UCSD-AML1 (cell line): ENCODE measurements at regions not wholly inside any gene's neighbourhood (a gene's known extent, or its start where the extent isn't known, plus 50 kb on each side); places are given as distances from the start of the nearest gene placed in this dataset.

Source experiments
- DNase-seq: peaks from one replicate; lab custom pipeline; 2025; ENCODE audit not compliant: unreplicated experiment; lab: John Stamatoyannopoulos, UW

GRCh38 chr20:22781869-22782268 is 197.5 kb upstream of the FOXA2 start:
- DNase-seq, result no peak

- DNase-seq, result no peak
Observed at GRCh38 chr20:22789676-22790075, 205.3 kb upstream of the FOXA2 start.

GRCh38 chr20:22791396-22791795 is 207.0 kb upstream of the FOXA2 start:
- no peak for DNase-seq

DNA sequence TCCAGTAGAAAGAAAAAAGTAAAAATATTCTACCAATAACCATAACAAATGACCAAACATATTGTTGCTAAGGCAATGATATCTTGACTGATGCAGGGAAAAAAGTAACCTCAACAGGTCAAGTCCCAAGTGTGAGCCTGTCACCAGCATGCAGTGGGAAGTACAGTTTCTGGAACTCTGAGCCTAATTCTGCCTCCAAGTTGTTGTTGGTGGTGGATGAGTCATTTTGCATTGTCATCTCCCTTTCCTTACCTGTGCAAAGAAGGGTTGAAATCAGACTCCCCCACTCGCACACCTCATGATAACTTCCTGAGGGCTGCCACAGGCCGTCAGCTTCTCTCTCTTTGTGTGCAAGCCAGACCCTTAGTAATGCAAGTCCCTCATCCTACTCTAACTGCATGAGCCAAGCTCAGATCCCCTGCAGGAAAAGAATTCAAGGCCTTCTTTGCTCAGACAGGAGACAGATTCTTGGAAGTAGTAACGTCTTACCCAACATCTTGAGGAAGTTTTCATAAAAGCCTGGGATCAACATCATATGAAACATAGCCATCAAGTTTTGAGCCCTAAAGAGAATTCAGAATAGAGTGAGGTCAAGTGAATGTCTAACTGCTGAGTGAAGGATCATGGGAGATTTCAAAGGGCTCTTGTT is 207.6 kb upstream of the FOXA2 start:
- DNase-seq, result no peak

DNA sequence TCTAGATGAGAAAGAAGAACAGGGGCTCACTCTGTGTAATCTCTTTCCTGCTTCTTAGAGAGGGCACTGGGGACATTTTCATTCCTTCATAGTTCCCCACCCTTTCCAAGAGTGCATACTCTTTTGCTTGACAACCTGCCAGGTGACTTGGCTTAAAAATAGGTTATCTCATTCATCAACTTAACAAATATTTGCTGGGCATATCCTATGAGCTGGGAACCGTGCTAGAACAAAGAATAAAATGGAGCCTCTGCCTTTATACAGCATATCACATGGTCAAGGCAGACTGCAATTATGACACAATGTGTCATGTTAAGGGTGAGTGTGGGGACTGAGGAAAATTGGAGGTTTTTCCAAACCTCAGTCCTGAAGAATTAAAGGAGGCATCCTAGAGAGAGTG is 209.8 kb upstream of the FOXA2 start:
- no peak for DNase-seq

GRCh38 chr20:22795433-22795832 is 211.1 kb upstream of the FOXA2 start:
- DNase-seq, result no peak

DNA sequence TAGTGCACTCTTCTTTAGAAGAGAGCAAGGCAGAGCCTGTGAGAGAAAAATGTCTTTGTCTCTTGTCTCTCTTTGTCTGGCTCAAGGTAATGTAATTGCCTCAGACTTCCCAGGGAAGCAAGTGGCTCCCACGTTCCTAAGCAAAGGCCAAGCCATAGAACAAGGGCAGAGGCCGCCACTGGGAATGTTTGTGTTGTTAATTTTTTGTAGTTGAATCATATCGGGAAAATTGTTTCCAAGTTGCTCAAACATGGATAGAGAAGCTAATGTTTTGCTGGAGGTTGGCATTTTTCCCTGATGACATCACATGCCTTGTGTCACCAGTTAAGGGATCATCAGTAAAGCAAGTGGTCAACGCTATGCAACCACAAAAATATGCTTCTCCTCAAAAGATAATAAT is 211.5 kb upstream of the FOXA2 start:
- DNase-seq, result no peak

GRCh38 chr20:22796469-22797077 is 212.2 kb upstream of the FOXA2 start:
- no peak for DNase-seq

GRCh38 chr20:22797103-22797502 is 212.7 kb upstream of the FOXA2 start:
- no peak for DNase-seq

- no peak for DNase-seq
Observed at GRCh38 chr20:22799687-22800086, 215.3 kb upstream of the FOXA2 start.

DNA sequence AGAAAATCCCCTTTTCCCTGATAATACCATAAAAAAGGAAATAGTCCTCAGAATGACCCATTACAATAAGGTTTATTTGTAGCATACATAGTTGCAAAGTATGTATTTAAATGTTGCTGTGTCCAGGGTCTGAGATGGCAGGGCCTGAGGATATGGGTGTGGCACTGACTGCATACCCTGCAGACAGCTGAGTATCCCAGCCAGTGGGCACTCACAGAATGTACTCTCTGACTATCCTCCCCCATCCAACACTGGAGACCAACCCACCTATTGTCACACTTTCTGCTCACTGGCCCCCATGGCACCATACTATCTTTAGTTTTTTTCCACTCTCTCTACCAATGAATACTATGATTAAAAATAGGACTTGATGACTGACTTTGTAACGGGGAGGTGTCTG is 215.8 kb upstream of the FOXA2 start:
- DNase-seq, result no peak

GRCh38 chr20:22801528-22801927 is 217.2 kb upstream of the FOXA2 start:
- DNase-seq, result no peak

DNA sequence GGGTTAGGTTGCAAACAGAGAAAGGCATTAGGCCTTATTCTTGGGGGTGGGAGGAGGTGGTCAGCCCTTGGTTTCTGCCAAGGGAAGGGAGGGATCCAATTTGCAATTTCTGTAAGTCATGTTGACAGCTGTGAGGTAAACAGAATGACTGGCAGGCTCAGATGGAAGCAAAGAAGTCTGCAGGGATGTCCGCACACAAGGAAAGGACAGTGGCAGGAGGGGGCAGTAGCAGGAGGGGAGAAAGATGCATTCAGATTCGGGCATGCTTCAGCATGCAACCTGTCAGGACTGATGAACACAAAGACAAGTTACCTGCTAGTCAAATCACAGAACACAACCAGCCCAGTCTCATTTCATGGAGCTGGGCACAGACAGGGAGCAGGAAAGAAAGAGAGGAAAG is 217.9 kb upstream of the FOXA2 start:
- no peak for DNase-seq

DNA sequence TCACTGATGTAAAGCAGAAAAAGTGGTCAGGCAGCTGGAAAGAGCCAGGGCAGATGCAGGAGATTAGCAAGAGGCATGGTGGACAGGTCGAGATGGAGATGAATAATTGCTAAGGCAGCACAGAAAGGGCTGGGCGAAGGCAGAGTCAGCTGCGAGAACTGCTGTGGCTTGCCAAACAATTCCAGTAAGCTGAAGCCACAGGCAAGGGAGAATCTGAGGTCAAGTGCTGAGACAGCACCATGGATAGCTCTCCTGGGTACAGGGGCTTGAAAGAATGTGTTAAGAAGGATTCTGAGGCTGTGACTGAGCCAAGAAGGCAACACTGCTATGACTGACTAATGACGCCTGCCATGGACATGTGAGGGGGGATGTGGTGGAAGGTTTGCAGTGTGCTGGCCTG is 220.8 kb upstream of the FOXA2 start:
- no peak for DNase-seq

- DNase-seq, result no peak
Observed at GRCh38 chr20:22805996-22806395, 221.6 kb upstream of the FOXA2 start.

DNA sequence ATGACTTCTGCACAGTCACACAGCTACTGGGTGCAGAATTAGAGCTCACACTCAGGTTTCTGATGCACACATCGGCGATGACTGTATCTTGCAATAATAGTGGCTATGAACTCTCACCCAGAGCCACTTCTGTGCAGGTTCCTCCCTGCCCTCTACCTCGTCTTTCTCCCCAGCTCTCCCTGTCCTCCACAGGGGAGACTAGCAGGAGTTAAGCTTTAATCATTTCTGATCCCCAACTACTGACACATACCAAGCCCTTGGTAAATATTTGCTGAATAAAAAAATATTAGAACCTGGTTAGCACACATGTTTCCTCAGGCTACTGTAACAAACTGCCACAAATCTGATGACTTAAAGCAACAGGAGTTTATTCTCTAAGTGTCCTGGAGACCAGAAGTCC is 222.7 kb upstream of the FOXA2 start:
- no peak for DNase-seq

GRCh38 chr20:22807646-22808244 is 223.4 kb upstream of the FOXA2 start:
- DNase-seq, result no peak

DNA sequence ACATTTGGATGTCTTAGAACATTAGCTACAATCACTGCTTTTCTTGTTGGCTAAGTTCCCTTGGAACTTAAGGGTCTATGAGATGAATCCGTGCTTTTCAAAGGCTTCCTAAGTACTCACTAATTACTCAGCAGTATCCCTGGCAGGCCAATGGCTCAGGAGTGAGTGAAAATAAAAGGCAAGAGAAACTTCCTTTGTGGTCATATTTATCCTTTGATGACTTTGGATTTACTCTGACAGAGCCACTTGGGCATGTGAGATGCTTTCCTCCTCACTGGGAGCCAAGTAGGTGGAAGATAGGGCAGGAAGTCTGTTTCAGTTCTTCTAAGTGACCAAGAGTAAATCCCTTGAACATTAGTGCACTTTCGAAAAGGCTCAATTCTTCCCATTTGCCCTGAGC is 224.3 kb upstream of the FOXA2 start:
- DNase-seq, result no peak

DNA sequence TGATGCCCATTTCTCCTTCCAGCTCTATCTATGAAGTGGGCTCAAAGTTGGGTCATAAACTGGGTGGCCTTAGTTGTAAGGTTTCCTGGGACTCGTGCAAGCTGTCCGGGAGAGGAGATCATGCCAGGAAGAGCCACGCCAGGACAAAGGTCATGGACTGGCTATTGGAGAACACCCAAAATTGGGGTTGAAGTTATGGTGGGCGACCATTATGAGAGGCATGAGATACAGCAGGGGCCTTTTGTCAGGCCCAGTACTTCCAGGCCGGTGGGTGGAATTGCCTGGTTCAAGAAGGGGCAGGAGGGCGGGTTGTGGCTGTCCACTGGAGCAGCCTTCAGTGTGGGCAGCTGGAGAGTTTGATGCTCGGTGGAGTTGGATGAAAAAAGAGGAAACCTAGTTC is 225.1 kb upstream of the SSTR4 start:
- no peak for DNase-seq

DNA sequence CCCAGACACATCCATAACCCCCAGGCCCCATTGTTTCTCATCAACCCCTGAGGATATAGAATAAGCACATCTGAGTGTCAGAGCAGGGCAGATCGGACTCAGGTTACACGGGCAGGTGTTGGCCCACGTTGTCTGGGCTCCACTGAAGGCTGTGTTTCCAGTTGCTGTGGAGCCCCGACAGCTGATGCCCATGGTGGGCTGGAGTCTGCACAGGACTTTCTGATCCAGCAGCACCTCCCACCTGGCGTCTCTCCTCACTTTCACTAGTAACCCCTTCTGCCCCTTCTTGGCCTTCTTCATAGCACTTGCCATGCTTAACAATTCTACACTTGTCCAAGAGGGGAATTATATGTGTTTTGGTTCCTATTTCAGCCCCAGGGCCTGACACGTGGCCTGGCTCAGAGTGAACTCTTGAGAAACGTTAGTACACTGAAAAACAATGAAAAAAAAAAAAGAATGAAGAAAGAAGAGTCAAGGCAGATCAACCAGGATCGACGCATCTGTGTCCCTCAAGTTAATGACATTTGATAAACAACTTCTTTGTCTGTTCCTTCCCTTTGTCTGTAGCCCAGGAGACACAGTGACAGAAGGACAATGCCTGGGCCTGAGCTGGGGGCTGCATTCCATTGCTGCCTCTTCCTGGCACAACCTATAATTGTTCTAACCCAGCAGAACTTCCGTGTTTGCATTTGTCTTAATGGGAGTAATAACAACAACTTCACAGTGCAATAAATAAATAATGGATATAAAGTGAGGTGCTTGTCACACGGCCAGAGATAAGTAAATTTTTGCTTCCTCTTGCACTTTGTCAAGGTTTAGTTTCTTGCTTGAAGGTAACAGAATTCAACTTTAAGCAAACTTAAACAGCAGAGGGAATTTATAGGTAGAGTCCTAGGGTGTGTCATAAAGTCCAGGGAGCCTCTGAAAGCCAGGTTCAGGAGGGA is 224.2 kb upstream of the SSTR4 start:
- no peak for DNase-seq

GRCh38 chr20:22814471-22815205 is 220.5 kb upstream of the SSTR4 start:
- DNase-seq, result no peak
